B cell (primary cell): ENCODE measurements at regions not wholly inside any gene's neighbourhood (a gene's known extent, or its start where the extent isn't known, plus 50 kb on each side); places are given as distances from the start of the nearest gene placed in this dataset.

Source experiments
- ATAC-seq: fragments of 200-7000 bp; cut with Tn5 transposase; one replicate; pipeline ENCODE4 v1.10.0; 2021; ENCODE audit warnings: low read depth, mild to moderate bottlenecking, moderate number of reproducible peaks, moderate library complexity
- CTCF ChIA-PET: fragments of 350-600 bp; sonication (Branson Sonifier 250); formaldehyde crosslinking; loops from one replicate; lab custom pipeline; 2021; ENCODE audit warnings: antibody characterized with exemption, inconsistent platforms; lab: Charles Lee
- POLR2A ChIA-PET: fragments of 350-600 bp; sonication (Branson Sonifier 250); formaldehyde crosslinking; loops from one replicate; lab custom pipeline; 2021; ENCODE audit warnings: antibody characterized with exemption; lab: Charles Lee
- DNase-seq: peaks from one replicate; pipeline ENCODE4 v3.0.0; 2013
- H2AFZ ChIP-seq: 2 replicates; pipeline ENCODE4 v1.6.1; 2012; ENCODE audit warnings: mild to moderate bottlenecking, low read depth, low read length; ENCODE audit not compliant: insufficient read depth, poor library complexity, severe bottlenecking
- H3K27ac ChIP-seq, 2 donors: 1 replicate in 1 of 2; 2 replicates in 1 of 2; pipeline ENCODE4 v1.5.1; 2012 to 2013; ENCODE audit warnings: low read length in 2 of 2, mild to moderate bottlenecking in 2 of 2, moderate library complexity in 1 of 2
- H3K27me3 ChIP-seq, 4 experiments: fragments of 200-600 bp in 1 of 4; sonication (generic) in 1 of 4; replicated peaks in 1 of 4; 1 replicate in 2 of 4; 2 replicates in 2 of 4; pipeline versions ENCODE4 v1.6.1 to v1.7.0; 2013 to 2016; ENCODE audit warnings: low read length in 3 of 4, mild to moderate bottlenecking in 2 of 4, mixed read lengths in 1 of 4, moderate library complexity in 1 of 4; ENCODE audit not compliant: insufficient read depth in 4 of 4, control insufficient read depth in 3 of 4; ENCODE audit errors: control extremely low read depth in 1 of 4
- H3K36me3 ChIP-seq, 2 experiments: replicated peaks in 1 of 2; 1 replicate in 1 of 2; 2 replicates in 1 of 2; pipeline versions ENCODE4 v1.6.1 to v1.7.1; 2013; ENCODE audit warnings: low read length in 1 of 2; ENCODE audit not compliant: insufficient read depth in 2 of 2, control insufficient read depth in 1 of 2; ENCODE audit errors: control extremely low read depth in 1 of 2, extremely low read depth in 1 of 2
- H3K4me1 ChIP-seq, 2 donors: fragments of 200-600 bp in 1 of 2; sonication (generic) in 1 of 2; 1 replicate in 1 of 2; 2 replicates in 1 of 2; pipeline versions ENCODE4 v1.5.1 to v1.6.1; 2013 to 2017; ENCODE audit warnings: low read length in 2 of 2; ENCODE audit not compliant: control insufficient read depth in 2 of 2, insufficient read depth in 2 of 2
- H3K4me2 ChIP-seq: replicated peaks from 2 replicates; pipeline ENCODE3; 2012; ENCODE audit warnings: mild to moderate bottlenecking, low read depth, low read length; ENCODE audit not compliant: poor library complexity, severe bottlenecking
- H3K4me3 ChIP-seq, 5 experiments: fragments of 200-600 bp in 1 of 5; sonication (generic) in 1 of 5; 1 replicate in 3 of 5; 2 replicates in 2 of 5; pipeline versions ENCODE4 v1.5.1 to v1.7.0; 2011 to 2016; ENCODE audit warnings: low read length in 4 of 5, mild to moderate bottlenecking in 4 of 5, low read depth in 2 of 5, control low read depth in 1 of 5, moderate library complexity in 1 of 5; ENCODE audit not compliant: insufficient read depth in 1 of 5; ENCODE audit errors: control extremely low read depth in 1 of 5, extremely low read depth in 1 of 5
- H3K79me2 ChIP-seq: fragments of 200-600 bp; sonication (generic); one replicate; pipeline ENCODE4 v1.6.0; 2016; ENCODE audit warnings: low read length; ENCODE audit not compliant: control insufficient read depth, insufficient read depth
- H3K9ac ChIP-seq: fragments of 200-600 bp; sonication (generic); 2 replicates; pipeline ENCODE4 v1.6.1; 2017; ENCODE audit warnings: mild to moderate bottlenecking, low read length, moderate library complexity
- H3K9me3 ChIP-seq, 3 donors: one replicate each; pipeline versions ENCODE4 v1.6.1 to v1.7.1; 2013; ENCODE audit warnings: low read length in 2 of 3; ENCODE audit not compliant: control insufficient read depth in 2 of 3, insufficient read depth in 1 of 3; ENCODE audit errors: control extremely low read depth in 1 of 3
- H4K20me1 ChIP-seq: 2 replicates; pipeline ENCODE4 v1.6.0; 2012; ENCODE audit warnings: mild to moderate bottlenecking, low read length; ENCODE audit not compliant: insufficient read depth, control insufficient read depth, poor library complexity, severe bottlenecking
- H3K27ac Mint-ChIP-seq: one replicate; pipeline ENCODE4 v1.8.0; 2021; ENCODE audit warnings: mixed read lengths
- H3K27me3 Mint-ChIP-seq: one replicate; pipeline ENCODE4 v1.8.0; 2021; ENCODE audit warnings: mixed read lengths
- H3K4me1 Mint-ChIP-seq: one replicate; pipeline ENCODE4 v1.8.0; 2021; ENCODE audit warnings: mixed read lengths
- H3K4me3 Mint-ChIP-seq: one replicate; pipeline ENCODE4 v1.8.0; 2021; ENCODE audit warnings: mixed read lengths
- H3K9me3 Mint-ChIP-seq: one replicate; pipeline ENCODE4 v1.8.0; 2022; ENCODE audit warnings: mixed read lengths; ENCODE audit not compliant: insufficient read depth
- CTCF ChIP-seq: fragments of 200-600 bp; IDR thresholded peaks from one replicate; pipeline ENCODE4 v1.8.0; 2022; ENCODE audit warnings: antibody characterized with exemption, mild to moderate bottlenecking
- EZH2 ChIP-seq: IDR thresholded peaks from 2 replicates; pipeline ENCODE4 v1.6.1; 2012; ENCODE audit warnings: borderline replicate concordance, low read depth, mild to moderate bottlenecking, moderate library complexity, low read length; ENCODE audit not compliant: insufficient read depth, poor library complexity, severe bottlenecking
- WGBS: methylation state at CpG from one replicate; pipeline ENCODE4 v1.1.5; 2013; ENCODE audit warnings: missing lambda C conversion rate; ENCODE audit not compliant: insufficient coverage; 5-methylcytosine and 5-hydroxymethylcytosine counted together
- intact Hi-C: fragments of 100-400 bp; cut with micrococcal nuclease; formaldehyde crosslinking; loops from one replicate; pipeline ENCODE4 v1.10.0; 2022

DNA sequence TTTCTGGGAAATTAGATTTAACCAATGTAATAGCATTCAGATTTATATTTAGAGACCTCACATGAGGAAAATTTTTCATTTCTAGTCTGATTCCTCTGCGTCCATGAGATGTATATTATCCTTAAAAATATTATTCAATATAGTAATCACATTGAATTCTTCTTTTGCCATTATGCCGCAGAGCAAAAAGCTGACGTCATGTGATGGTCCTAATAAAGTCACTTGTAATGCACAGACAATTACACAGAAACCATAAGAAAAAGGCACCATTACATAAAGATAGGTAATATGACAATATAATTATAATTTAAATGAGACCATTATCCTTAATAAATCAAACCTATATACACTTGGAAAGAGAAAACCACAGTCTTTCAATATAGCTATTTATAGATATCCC lies 1021.5 kb downstream of the PCDH9 start:
- Histone ChIP-seq H4K20me1 (no peaks in the 10 kb centered on the region), H3K9me3 (peaks cover 0 to 3% (median 0%) of the 10 kb centered on the region in 3 donors), H3K4me3 (no peak overlapping the region), H3K9ac (no peak overlapping the region), H3K36me3 (no peaks in the 10 kb centered on the region), H3K79me2 (no peaks in the 10 kb centered on the region), H3K4me1 (no peaks in the 10 kb centered on the region), H2AFZ (no peak overlapping the region), H3K27ac (no peak overlapping the region), H3K4me2 (no peak overlapping the region), H3K27me3 (no peaks in the 10 kb centered on the region)
- Mint-ChIP-seq H3K4me1 (no peaks in the 10 kb centered on the region), H3K27ac (no peak overlapping the region), H3K4me3 (no peak overlapping the region), H3K27me3 (no peaks in the 10 kb centered on the region), H3K9me3 (no peaks in the 10 kb centered on the region)
- no CpG with 5 or more reads among the region's 3 CpGs for WGBS
- intact Hi-C loops: no loop called here
- POLR2A ChIA-PET: no interaction called here
- TF ChIP-seq EZH2: no peak
- TF ChIP-seq CTCF: no peak
- ATAC-seq (no peak), DNase-seq (no peak)
- CTCF ChIA-PET: no interaction called here

- ATAC-seq: no peak
- Histone ChIP-seq H2AFZ (no peak overlapping the region), H3K27ac (no peak overlapping the region), H3K4me1 (no peaks in the 10 kb centered on the region), H4K20me1 (no peaks in the 10 kb centered on the region), H3K27me3 (no peaks in the 10 kb centered on the region), H3K79me2 (no peaks in the 10 kb centered on the region), H3K36me3 (no peaks in the 10 kb centered on the region), H3K4me3 (no peak overlapping the region), H3K9ac (no peak overlapping the region), H3K9me3 (peaks cover 0 to 3% (median 0%) of the 10 kb centered on the region in 3 donors), H3K4me2 (no peak overlapping the region)
- Mint-ChIP-seq H3K27ac (no peak overlapping the region), H3K4me1 (no peaks in the 10 kb centered on the region), H3K27me3 (no peaks in the 10 kb centered on the region), H3K4me3 (no peak overlapping the region), H3K9me3 (no peaks in the 10 kb centered on the region)
- WGBS: 60% methylated on average over 1 of the region's 1 CpG
- POLR2A ChIA-PET: no interaction called here
- CTCF ChIA-PET: no interaction called here
- no peak for DNase-seq
- intact Hi-C loops: no loop called here
- TF ChIP-seq EZH2 (no peak), CTCF (no peak)
These were observed 1022.5 kb downstream of the PCDH9 start for GRCh38 chr13:66207610-66208009.
